ENCODE measurements at regions not wholly inside any gene's neighbourhood (a gene's known extent, or its start where the extent isn't known, plus 50 kb on each side); places are given as distances from the start of the nearest gene placed in this dataset.
"Not testable (repeated sequence)": the region's sequence is repeated elsewhere in the genome, so short reads cannot be mapped to it uniquely, and the experiment has no call there.

GRCh38 chr1:19024532-19024931, 68.1 kb upstream of the IFFO2 start:
- ChIA-PET CTCF (no interaction called here), POLR2A (no interaction called here)
- no peak for DNase-seq
- no peak overlapping the region for H3K4me3 ChIP-seq (ENCODE audit: control insufficient read depth in 1 of 7, extremely low read depth in 1 of 7, insufficient read depth in 4 of 7, low read depth in 2 of 7, low read length in 6 of 7)
- no CpG with 5 or more reads among the region's 4 CpGs for WGBS (ENCODE audit: insufficient coverage)
- H3K27me3 ChIP-seq (replicated peaks in 2 of 5; ENCODE audit: control insufficient read depth in 4 of 5, insufficient read depth in 5 of 5, low read length in 4 of 5), result peaks cover 3 to 27% (median 5%) of the 10 kb centered on the region in 5 experiments
- H3K36me3 ChIP-seq (ENCODE audit: control insufficient read depth in 4 of 4, insufficient read depth in 4 of 4, low read length in 3 of 4), result no peaks in the 10 kb centered on the region
- peaks cover 0 to 3% (median 0%) of the 10 kb centered on the region in 5 experiments for H3K9me3 ChIP-seq (ENCODE audit: control extremely low read depth in 1 of 5, control insufficient read depth in 4 of 5, insufficient read depth in 2 of 5, low read depth in 1 of 5, low read length in 4 of 5)
- H3K4me1 ChIP-seq (ENCODE audit: control extremely low read depth in 1 of 4, control insufficient read depth in 4 of 4, insufficient read depth in 4 of 4, low read length in 3 of 4), result no peaks in the 10 kb centered on the region
- no peak overlapping the region for H3K27ac ChIP-seq (ENCODE audit: insufficient read depth in 1 of 2, low read depth in 1 of 2, low read length in 2 of 2, poor library complexity in 1 of 2, severe bottlenecking in 2 of 2)

- no peak overlapping the region for H3K27ac ChIP-seq (ENCODE audit: insufficient read depth in 1 of 2, low read depth in 1 of 2, low read length in 2 of 2, poor library complexity in 1 of 2, severe bottlenecking in 2 of 2)
- no peak for DNase-seq
- CTCF ChIA-PET, result no interaction called here
- no peaks in the 10 kb centered on the region for H3K36me3 ChIP-seq (ENCODE audit: control insufficient read depth in 4 of 4, insufficient read depth in 4 of 4, low read length in 3 of 4)
- POLR2A ChIA-PET, result no interaction called here
- H3K4me3 ChIP-seq (ENCODE audit: control insufficient read depth in 1 of 7, extremely low read depth in 1 of 7, insufficient read depth in 4 of 7, low read depth in 2 of 7, low read length in 6 of 7), result no peak overlapping the region
- H3K4me1 ChIP-seq (ENCODE audit: control extremely low read depth in 1 of 4, control insufficient read depth in 4 of 4, insufficient read depth in 4 of 4, low read length in 3 of 4), result no peaks in the 10 kb centered on the region
- H3K27me3 ChIP-seq (replicated peaks in 2 of 5; ENCODE audit: control insufficient read depth in 4 of 5, insufficient read depth in 5 of 5, low read length in 4 of 5), result peaks cover 3 to 20% (median 4%) of the 10 kb centered on the region in 5 experiments
- WGBS (ENCODE audit: insufficient coverage), result no CpG with 5 or more reads among the region's 2 CpGs
- peaks cover 0 to 3% (median 0%) of the 10 kb centered on the region in 5 experiments for H3K9me3 ChIP-seq (ENCODE audit: control extremely low read depth in 1 of 5, control insufficient read depth in 4 of 5, insufficient read depth in 2 of 5, low read depth in 1 of 5, low read length in 4 of 5)
Observed at GRCh38 chr1:19023787-19024186, 67.3 kb upstream of the IFFO2 start.

DNA sequence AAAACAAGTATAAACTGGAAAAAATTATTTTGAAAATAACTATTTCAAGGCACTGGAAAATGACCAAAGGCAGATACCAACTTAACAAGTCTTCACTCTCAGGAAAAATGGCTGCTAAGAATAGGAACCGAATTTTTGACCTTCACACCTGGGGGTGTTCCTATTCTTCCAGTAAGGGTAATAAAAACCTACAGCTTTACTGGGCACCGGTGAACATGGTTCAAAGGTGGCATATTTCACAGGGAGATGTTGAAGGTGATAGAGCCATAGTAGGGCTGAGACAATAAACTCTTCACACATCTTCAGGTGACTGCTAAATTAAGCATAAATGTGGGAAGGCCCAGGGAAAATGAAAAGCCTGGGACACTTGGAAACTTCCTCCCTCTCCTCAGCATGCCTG, 65.4 kb upstream of the IFFO2 start:
- 80% methylated on average over 1 of the region's 2 CpGs for WGBS (ENCODE audit: insufficient coverage)
- DNase-seq, result no peak
- Histone ChIP-seq H3K4me1 (ENCODE audit: control extremely low read depth in 1 of 4, control insufficient read depth in 4 of 4, insufficient read depth in 4 of 4, low read length in 3 of 4) (no peaks in the 10 kb centered on the region), H3K9me3 (ENCODE audit: control extremely low read depth in 1 of 5, control insufficient read depth in 4 of 5, insufficient read depth in 2 of 5, low read depth in 1 of 5, low read length in 4 of 5) (peaks cover 0 to 3% (median 0%) of the 10 kb centered on the region in 5 experiments), H3K4me3 (ENCODE audit: control insufficient read depth in 1 of 7, extremely low read depth in 1 of 7, insufficient read depth in 4 of 7, low read depth in 2 of 7, low read length in 6 of 7) (no peak overlapping the region), H3K27ac (ENCODE audit: insufficient read depth in 1 of 2, low read depth in 1 of 2, low read length in 2 of 2, poor library complexity in 1 of 2, severe bottlenecking in 2 of 2) (no peak overlapping the region), H3K27me3 (replicated peaks in 2 of 5; ENCODE audit: control insufficient read depth in 4 of 5, insufficient read depth in 5 of 5, low read length in 4 of 5) (peaks cover 0 to 5% (median 0%) of the 10 kb centered on the region in 5 experiments), H3K36me3 (ENCODE audit: control insufficient read depth in 4 of 4, insufficient read depth in 4 of 4, low read length in 3 of 4) (no peaks in the 10 kb centered on the region)
- ChIA-PET CTCF (no interaction called here), POLR2A (interaction anchor here (0.7 kb wide), 1 partner anchor 1618 kb away, joined by 3 read pairs; no protein-coding TSS in a partner anchor)

GRCh38 chr1:19019288-19019687, 62.8 kb upstream of the IFFO2 start:
- H3K4me3 ChIP-seq (ENCODE audit: control insufficient read depth in 1 of 7, extremely low read depth in 1 of 7, insufficient read depth in 4 of 7, low read depth in 2 of 7, low read length in 6 of 7); H3K36me3 ChIP-seq (ENCODE audit: control insufficient read depth in 4 of 4, insufficient read depth in 4 of 4, low read length in 3 of 4); POLR2A ChIA-PET; H3K27me3 ChIP-seq (replicated peaks in 2 of 5; ENCODE audit: control insufficient read depth in 4 of 5, insufficient read depth in 5 of 5, low read length in 4 of 5); DNase-seq; H3K9me3 ChIP-seq (ENCODE audit: control extremely low read depth in 1 of 5, control insufficient read depth in 4 of 5, insufficient read depth in 2 of 5, low read depth in 1 of 5, low read length in 4 of 5); H3K27ac ChIP-seq (ENCODE audit: insufficient read depth in 1 of 2, low read depth in 1 of 2, low read length in 2 of 2, poor library complexity in 1 of 2, severe bottlenecking in 2 of 2); CTCF ChIA-PET; H3K4me1 ChIP-seq (ENCODE audit: control extremely low read depth in 1 of 4, control insufficient read depth in 4 of 4, insufficient read depth in 4 of 4, low read length in 3 of 4): not testable (repeated sequence)
- WGBS (ENCODE audit: insufficient coverage), result 100% methylated on average over 1 of the region's 4 CpGs

DNA sequence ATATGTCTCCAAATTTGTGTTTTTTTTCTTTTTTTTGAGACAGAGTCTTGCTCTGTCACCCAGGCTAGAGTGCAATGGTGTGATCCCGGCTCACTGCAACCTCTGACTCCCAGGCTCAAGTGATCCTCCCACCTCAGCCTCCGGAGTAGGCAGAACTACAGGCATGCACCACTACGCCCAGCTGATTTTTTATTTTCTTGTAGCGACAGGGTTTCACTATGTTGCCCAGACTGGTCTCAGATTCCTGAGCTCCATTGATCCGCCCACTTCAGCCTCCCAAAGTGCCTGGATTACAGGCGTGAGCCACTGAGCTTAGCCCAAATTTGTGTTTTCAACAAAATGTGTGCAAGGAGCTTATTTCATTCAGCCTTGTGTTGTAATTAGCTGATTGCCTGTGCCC, 59.0 kb upstream of the IFFO2 start:
- CTCF ChIA-PET, result no interaction called here

GRCh38 chr1:19014765-19015164, 58.3 kb upstream of the IFFO2 start:
- Histone ChIP-seq H3K27ac (ENCODE audit: insufficient read depth in 1 of 2, low read depth in 1 of 2, low read length in 2 of 2, poor library complexity in 1 of 2, severe bottlenecking in 2 of 2) (no peak overlapping the region), H3K9me3 (ENCODE audit: control extremely low read depth in 1 of 5, control insufficient read depth in 4 of 5, insufficient read depth in 2 of 5, low read depth in 1 of 5, low read length in 4 of 5) (no peaks in the 10 kb centered on the region), H3K36me3 (ENCODE audit: control insufficient read depth in 4 of 4, insufficient read depth in 4 of 4, low read length in 3 of 4) (no peaks in the 10 kb centered on the region), H3K4me3 (ENCODE audit: control insufficient read depth in 1 of 7, extremely low read depth in 1 of 7, insufficient read depth in 4 of 7, low read depth in 2 of 7, low read length in 6 of 7) (no peak overlapping the region), H3K27me3 (replicated peaks in 2 of 5; ENCODE audit: control insufficient read depth in 4 of 5, insufficient read depth in 5 of 5, low read length in 4 of 5) (peaks cover 0 to 3% (median 0%) of the 10 kb centered on the region in 5 experiments), H3K4me1 (ENCODE audit: control extremely low read depth in 1 of 4, control insufficient read depth in 4 of 4, insufficient read depth in 4 of 4, low read length in 3 of 4) (peaks cover 0 to 6% (median 3%) of the 10 kb centered on the region in 4 experiments)
- WGBS (ENCODE audit: insufficient coverage), result 81% methylated on average over 4 of the region's 7 CpGs
- ChIA-PET POLR2A (no interaction called here), CTCF (no interaction called here)
- DNase-seq, result no peak

More for the DNA sequence above, 59.0 kb upstream of the IFFO2 start:
- no peak for DNase-seq
- H3K4me1 ChIP-seq (ENCODE audit: control extremely low read depth in 1 of 4, control insufficient read depth in 4 of 4, insufficient read depth in 4 of 4, low read length in 3 of 4), result peaks cover 0 to 5% (median 3%) of the 10 kb centered on the region in 4 experiments
- H3K36me3 ChIP-seq (ENCODE audit: control insufficient read depth in 4 of 4, insufficient read depth in 4 of 4, low read length in 3 of 4), result no peaks in the 10 kb centered on the region
- POLR2A ChIA-PET, result no interaction called here
- no peak overlapping the region for H3K27ac ChIP-seq (ENCODE audit: insufficient read depth in 1 of 2, low read depth in 1 of 2, low read length in 2 of 2, poor library complexity in 1 of 2, severe bottlenecking in 2 of 2)
- 96% methylated on average over 6 of the region's 6 CpGs for WGBS (ENCODE audit: insufficient coverage)
- peaks cover 0 to 3% (median 0%) of the 10 kb centered on the region in 5 experiments for H3K27me3 ChIP-seq (replicated peaks in 2 of 5; ENCODE audit: control insufficient read depth in 4 of 5, insufficient read depth in 5 of 5, low read length in 4 of 5)
- no peaks in the 10 kb centered on the region for H3K9me3 ChIP-seq (ENCODE audit: control extremely low read depth in 1 of 5, control insufficient read depth in 4 of 5, insufficient read depth in 2 of 5, low read depth in 1 of 5, low read length in 4 of 5)
- no peak overlapping the region for H3K4me3 ChIP-seq (ENCODE audit: control insufficient read depth in 1 of 7, extremely low read depth in 1 of 7, insufficient read depth in 4 of 7, low read depth in 2 of 7, low read length in 6 of 7)

DNA sequence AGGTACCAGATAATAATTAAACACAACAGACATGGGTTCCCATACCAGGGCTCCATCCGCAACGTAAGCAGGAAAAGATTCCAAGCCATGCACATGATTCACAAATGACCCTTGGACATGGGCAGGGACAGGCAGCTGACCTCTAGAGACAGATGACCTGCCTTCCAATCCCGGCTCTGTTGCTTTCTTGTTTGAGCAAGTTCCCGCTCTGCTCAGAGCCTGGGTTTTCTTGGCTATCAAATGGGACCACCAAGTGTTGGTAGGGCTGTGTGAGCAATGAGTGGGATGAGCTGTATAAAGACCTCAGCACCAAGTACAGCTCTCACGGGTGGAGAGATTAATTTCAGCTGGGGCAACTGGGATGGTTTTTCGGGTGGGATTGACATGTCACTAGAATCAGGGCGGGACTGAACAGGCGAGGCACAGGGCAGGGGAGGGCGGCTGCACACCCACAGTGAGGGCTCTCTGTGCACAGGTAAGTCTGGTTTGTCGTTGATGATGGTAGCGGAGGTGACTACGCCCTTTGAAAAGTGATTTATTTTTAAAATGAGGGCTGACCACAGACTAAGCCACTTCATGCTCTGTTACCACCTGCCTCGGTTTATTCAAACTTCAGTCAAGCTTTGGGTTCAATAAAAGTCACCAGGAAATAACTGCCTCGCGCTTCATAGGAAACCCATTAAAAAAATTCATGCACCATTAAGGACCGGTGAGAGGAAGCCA, 57.5 kb upstream of the IFFO2 start:
- WGBS (ENCODE audit: insufficient coverage), result 97% methylated on average over 14 of the region's 16 CpGs
- DNase-seq, result no peak
- Histone ChIP-seq H3K27me3 (replicated peaks in 2 of 5; ENCODE audit: control insufficient read depth in 4 of 5, insufficient read depth in 5 of 5, low read length in 4 of 5) (peaks cover 0 to 3% (median 0%) of the 10 kb centered on the region in 5 experiments), H3K9me3 (ENCODE audit: control extremely low read depth in 1 of 5, control insufficient read depth in 4 of 5, insufficient read depth in 2 of 5, low read depth in 1 of 5, low read length in 4 of 5) (no peaks in the 10 kb centered on the region), H3K27ac (ENCODE audit: insufficient read depth in 1 of 2, low read depth in 1 of 2, low read length in 2 of 2, poor library complexity in 1 of 2, severe bottlenecking in 2 of 2) (no peak overlapping the region), H3K36me3 (ENCODE audit: control insufficient read depth in 4 of 4, insufficient read depth in 4 of 4, low read length in 3 of 4) (no peaks in the 10 kb centered on the region), H3K4me1 (ENCODE audit: control extremely low read depth in 1 of 4, control insufficient read depth in 4 of 4, insufficient read depth in 4 of 4, low read length in 3 of 4) (peaks cover 0 to 6% (median 3%) of the 10 kb centered on the region in 4 experiments), H3K4me3 (ENCODE audit: control insufficient read depth in 1 of 7, extremely low read depth in 1 of 7, insufficient read depth in 4 of 7, low read depth in 2 of 7, low read length in 6 of 7) (no peak overlapping the region)
- ChIA-PET CTCF (no interaction called here), POLR2A (no interaction called here)
